Stimulated activated CD8-positive, alpha-beta memory T cell treated with anti-CD3 and anti-CD28 coated beads, Interleukin-4, amount 100 ng/mL, for 48 hours (primary cell): ENCODE measurements at regions not wholly inside any gene's neighbourhood (a gene's known extent, or its start where the extent isn't known, plus 50 kb on each side); places are given as distances from the start of the nearest gene placed in this dataset.
"Not testable (repeated sequence)": the region's sequence is repeated elsewhere in the genome, so short reads cannot be mapped to it uniquely, and the experiment has no call there.

Experiments used
- DNase-seq: peaks from one replicate; pipeline ENCODE4 v3.0.0-alpha.2; 2020

- DNase-seq: no peak
Observed at GRCh38 chr5:174610968-174611367, 113.4 kb upstream of the MSX2 start.

GRCh38 chr5:174612686-174613085, 111.7 kb upstream of the MSX2 start:
- no peak for DNase-seq

GRCh38 chr5:174614500-174615135, 109.8 kb upstream of the MSX2 start:
- DNase-seq: no peak

- DNase-seq: no peak
Observed at GRCh38 chr5:174616036-174616435, 108.3 kb upstream of the MSX2 start.

GRCh38 chr5:174617285-174617684, 107.1 kb upstream of the MSX2 start:
- no peak for DNase-seq

GRCh38 chr5:174617910-174618309, 106.5 kb upstream of the MSX2 start:
- no peak for DNase-seq

- DNase-seq: no peak
Observed at GRCh38 chr5:174618589-174618988, 105.8 kb upstream of the MSX2 start.

GRCh38 chr5:174622067-174622466, 102.3 kb upstream of the MSX2 start:
- DNase-seq: no peak

GRCh38 chr5:174623018-174623417, 101.4 kb upstream of the MSX2 start:
- no peak for DNase-seq

GRCh38 chr5:174623433-174624019, 100.9 kb upstream of the MSX2 start:
- no peak for DNase-seq

GRCh38 chr5:174624733-174625522, 99.5 kb upstream of the MSX2 start:
- DNase-seq: no peak

- no peak for DNase-seq
Observed at GRCh38 chr5:174625591-174626350, 98.6 kb upstream of the MSX2 start.

- no peak for DNase-seq
Observed at GRCh38 chr5:174626369-174626920, 97.9 kb upstream of the MSX2 start.

GRCh38 chr5:174636094-174636493, 88.3 kb upstream of the MSX2 start:
- DNase-seq: no peak

- DNase-seq: no peak
Observed at GRCh38 chr5:174642816-174643405, 81.5 kb upstream of the MSX2 start.

- no peak for DNase-seq
Observed at GRCh38 chr5:174644436-174644835, 79.9 kb upstream of the MSX2 start.

- no peak for DNase-seq
Observed at GRCh38 chr5:174644923-174645322, 79.5 kb upstream of the MSX2 start.

GRCh38 chr5:174645677-174646076, 78.7 kb upstream of the MSX2 start:
- DNase-seq: no peak

- DNase-seq: not testable (repeated sequence)
Observed at GRCh38 chr5:174648618-174649017, 75.8 kb upstream of the MSX2 start.

GRCh38 chr5:174649391-174649790, 75.0 kb upstream of the MSX2 start:
- no peak for DNase-seq

GRCh38 chr5:174654442-174654841, 69.9 kb upstream of the MSX2 start:
- DNase-seq: no peak

GRCh38 chr5:174655351-174655750, 69.0 kb upstream of the MSX2 start:
- DNase-seq: no peak
